IMR-90 (cell line): ENCODE measurements at regions not wholly inside any gene's neighbourhood (a gene's known extent, or its start where the extent isn't known, plus 50 kb on each side); places are given as distances from the start of the nearest gene placed in this dataset.

Experiments used
- ATAC-seq: fragments of 200-7000 bp; cut with Tn5 transposase; 2 replicates; pipeline ENCODE4 v1.9.1; 2020; ENCODE audit warnings: low read depth, mild to moderate bottlenecking, moderate library complexity
- BruUV-seq: library from RNA; stranded (reverse); fragments of 400-500 nt; replicated peaks from 2 replicates; lab custom pipeline; 2021; lab: Mats Ljungman, UMichigan
- CTCF ChIA-PET: fragments of 300-600 bp; formaldehyde crosslinking; extraction: SDS; loops from one replicate; lab custom pipeline; 2021; ENCODE audit warnings: antibody characterized with exemption; lab: Yijun Ruan, JAX
- POLR2A ChIA-PET: fragments of 300-600 bp; sonication (Branson Sonifier 250); formaldehyde crosslinking; loops from one replicate; lab custom pipeline; 2022; ENCODE audit warnings: antibody characterized with exemption; ENCODE audit not compliant: unreplicated experiment; lab: Charles Lee
- DNase-seq: peaks from one replicate; pipeline ENCODE4 v3.0.0; 2013
- H2AFZ ChIP-seq: replicated peaks from 2 replicates; pipeline ENCODE3; 2013; ENCODE audit warnings: low read length, mild to moderate bottlenecking; ENCODE audit not compliant: poor library complexity
- H2AK5ac ChIP-seq: 2 replicates; pipeline ENCODE4 v1.6.1; 2013; ENCODE audit warnings: low read depth, low read length, inconsistent platforms
- H2AK9ac ChIP-seq: replicated peaks from 2 replicates; pipeline ENCODE3; 2013; ENCODE audit warnings: mild to moderate bottlenecking, low read depth, low read length, moderate library complexity; ENCODE audit not compliant: poor library complexity
- H2BK120ac ChIP-seq: 2 replicates; pipeline ENCODE4 v1.6.1; 2013; ENCODE audit warnings: low read depth, low read length, inconsistent platforms
- H2BK15ac ChIP-seq: 3 replicates; pipeline ENCODE4 v1.6.1; 2013; ENCODE audit warnings: low read depth, low read length, inconsistent platforms
- H2BK20ac ChIP-seq: 2 replicates; pipeline ENCODE4 v1.6.1; 2013; ENCODE audit warnings: low read depth, mild to moderate bottlenecking, inconsistent platforms, low read length, moderate library complexity
- H2BK5ac ChIP-seq: 2 replicates; pipeline ENCODE4 v1.6.1; 2013; ENCODE audit warnings: mild to moderate bottlenecking, low read depth, low read length, inconsistent platforms; ENCODE audit not compliant: poor library complexity, severe bottlenecking
- H3K14ac ChIP-seq: replicated peaks from 2 replicates; pipeline ENCODE4 v1.6.1; 2013; ENCODE audit warnings: low read depth, low read length, inconsistent platforms
- H3K18ac ChIP-seq: 2 replicates; pipeline ENCODE4 v1.6.1; 2013; ENCODE audit warnings: low read depth, low read length, control low read depth
- H3K23ac ChIP-seq: 2 replicates; pipeline ENCODE4 v1.6.1; 2013; ENCODE audit warnings: low read depth, low read length, inconsistent platforms
- H3K27ac ChIP-seq: 2 replicates; pipeline ENCODE4 v1.5.1; 2013; ENCODE audit warnings: mild to moderate bottlenecking, control low read depth, low read length; ENCODE audit not compliant: insufficient read depth
- H3K27me3 ChIP-seq: 2 replicates; pipeline ENCODE4 v1.6.1; 2013; ENCODE audit warnings: low read length; ENCODE audit not compliant: control insufficient read depth, insufficient read depth
- H3K36me3 ChIP-seq: 2 replicates; pipeline ENCODE4 v1.6.1; 2013; ENCODE audit warnings: low read length, mixed read lengths; ENCODE audit not compliant: control insufficient read depth, insufficient read depth
- H3K4ac ChIP-seq: 2 replicates; pipeline ENCODE4 v1.6.1; 2013; ENCODE audit warnings: low read depth, low read length, inconsistent platforms
- H3K4me1 ChIP-seq: 2 replicates; pipeline ENCODE4 v1.6.1; 2013; ENCODE audit warnings: low read length, mixed read lengths; ENCODE audit not compliant: control insufficient read depth, insufficient read depth
- H3K4me2 ChIP-seq: 2 replicates; pipeline ENCODE4 v1.6.1; 2013; ENCODE audit warnings: low read depth, mild to moderate bottlenecking, control low read depth, low read length, moderate library complexity
- H3K4me3 ChIP-seq: 2 replicates; pipeline ENCODE4 v1.5.1; 2013; ENCODE audit warnings: low read depth, mild to moderate bottlenecking, control low read depth, low read length, moderate library complexity; ENCODE audit not compliant: insufficient read depth
- H3K56ac ChIP-seq: 2 replicates; pipeline ENCODE4 v1.6.1; 2013; ENCODE audit warnings: low read length, inconsistent platforms; ENCODE audit not compliant: insufficient read depth; ENCODE audit errors: extremely low read depth
- H3K79me1 ChIP-seq, 2 experiments: 2 replicates each; pipeline ENCODE4 v1.6.1; 2013; ENCODE audit warnings: low read length in 2 of 2, inconsistent platforms in 1 of 2, low read depth in 1 of 2
- H3K9ac ChIP-seq: 2 replicates; pipeline ENCODE4 v1.6.1; 2013; ENCODE audit warnings: low read depth, low read length, control low read depth
- H3K9me1 ChIP-seq: 2 replicates; pipeline ENCODE4 v1.6.1; 2013; ENCODE audit warnings: low read length, inconsistent platforms; ENCODE audit not compliant: insufficient read depth
- H3K9me3 ChIP-seq: 2 replicates; pipeline ENCODE4 v1.6.1; 2013; ENCODE audit warnings: low read length; ENCODE audit not compliant: control insufficient read depth, insufficient read depth
- H4K20me1 ChIP-seq: 2 replicates; pipeline ENCODE4 v1.6.1; 2013; ENCODE audit warnings: low read length, inconsistent platforms; ENCODE audit not compliant: insufficient read depth
- H4K5ac ChIP-seq: 2 replicates; pipeline ENCODE4 v1.6.1; 2013; ENCODE audit warnings: mild to moderate bottlenecking, low read depth, low read length, control low read depth
- H4K8ac ChIP-seq, 2 experiments: 2 replicates each; pipeline ENCODE4 v1.6.1; 2013; ENCODE audit warnings: low read depth in 2 of 2, low read length in 2 of 2, control low read depth in 1 of 2, inconsistent platforms in 1 of 2
- H4K91ac ChIP-seq: 2 replicates; pipeline ENCODE4 v1.6.1; 2013; ENCODE audit warnings: low read depth, low read length, inconsistent platforms; ENCODE audit not compliant: insufficient read depth
- MAFK ChIP-seq: IDR thresholded peaks from 2 replicates; pipeline ENCODE4 v1.6.1; 2012; ENCODE audit warnings: low read depth, low read length, improper control_type of control experiment
- MAZ ChIP-seq: IDR thresholded peaks from 2 replicates; pipeline ENCODE4 v1.6.1; 2012; ENCODE audit warnings: low read depth, mild to moderate bottlenecking, low read length, improper control_type of control experiment, moderate library complexity, borderline replicate concordance
- MXI1 ChIP-seq: IDR thresholded peaks from 2 replicates; pipeline ENCODE4 v1.6.1; 2012; ENCODE audit warnings: low read depth, mild to moderate bottlenecking, low read length, moderate library complexity, borderline replicate concordance
- POLR2A ChIP-seq: IDR thresholded peaks from 2 replicates; pipeline ENCODE4 v1.6.1; 2012; ENCODE audit warnings: mild to moderate bottlenecking, low read depth, low read length
- WGBS, 2 experiments: methylation state at CpG; one replicate each; pipeline versions ENCODE4 v1.1.5 to v1.1.7; 2013; ENCODE audit warnings: missing lambda C conversion rate in 2 of 2; ENCODE audit not compliant: insufficient read length in 1 of 2; ENCODE audit errors: extremely low coverage in 2 of 2; 5-methylcytosine and 5-hydroxymethylcytosine counted together
- dilution Hi-C: fragments of 300-500 bp; cut with HindIII; formaldehyde crosslinking; loops from one replicate; pipeline ENCODE4 v1.14.3; 2018; ENCODE audit warnings: low sequenced_read_pairs; ENCODE audit not compliant: unreplicated experiment
- in situ Hi-C: fragments of 300-500 bp; cut with MboI; formaldehyde crosslinking; loops from 3 replicates; pipeline ENCODE4 v1.14.3; 2019; ENCODE audit warnings: low sequenced_read_pairs, inconsistent platforms, mixed read lengths
- intact Hi-C: fragments of 100-400 bp; cut with micrococcal nuclease; formaldehyde crosslinking; loops from 2 replicates; pipeline ENCODE4 v1.10.0; 2022
- TF ChIP-seq, protein P1 (sequence below): conservative IDR thresholded peaks from 2 replicates; pipeline ENCODE4 v1.5.1; 2012; ENCODE audit warnings: mild to moderate bottlenecking, low read depth, low read length, improper control_type of control experiment

DNA sequence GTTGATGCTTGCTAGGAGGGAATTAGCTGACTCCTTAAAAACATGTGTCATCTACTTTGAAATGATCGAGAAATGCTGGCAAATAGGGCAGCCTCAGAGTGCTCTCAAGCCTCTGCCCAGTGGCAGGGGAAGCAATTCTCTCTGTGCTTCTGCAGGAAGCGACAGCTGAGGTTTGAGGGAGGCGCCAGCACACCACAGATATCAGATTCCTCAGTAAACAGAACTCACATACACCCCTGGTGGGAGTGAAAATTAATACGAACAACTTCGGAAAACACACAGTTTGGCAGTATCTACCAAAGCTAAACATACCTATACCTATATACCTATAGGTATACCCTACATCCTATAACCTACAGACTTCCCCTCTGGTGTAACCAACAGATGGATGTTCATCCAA, 61.3 kb downstream of the NSMCE3 start:
- Histone ChIP-seq H3K9me3 (no peaks in the 10 kb centered on the region), H3K4me2 (no peak overlapping the region), H2AFZ (no peak overlapping the region), H4K91ac (no peak overlapping the region), H3K9me1 (no peaks in the 10 kb centered on the region), H3K14ac (no peak overlapping the region), H3K36me3 (no peaks in the 10 kb centered on the region), H3K56ac (no peak overlapping the region), H3K4me1 (no peaks in the 10 kb centered on the region), H3K18ac (no peak overlapping the region), H3K27ac (no peak overlapping the region), H2BK15ac (no peak overlapping the region), H3K4ac (no peak overlapping the region), H4K5ac (no peak overlapping the region), H4K8ac (no peak overlapping the region), H3K23ac (no peak overlapping the region), H2BK5ac (no peak overlapping the region), H2AK9ac (no peak overlapping the region), H3K9ac (no peak overlapping the region), H3K79me1 (no peaks in the 10 kb centered on the region), H2BK20ac (no peak overlapping the region), H4K20me1 (no peaks in the 10 kb centered on the region), H3K27me3 (no peaks in the 10 kb centered on the region; the same call in 1 of the 2 replicates), H3K4me3 (no peak overlapping the region), H2AK5ac (no peak overlapping the region), H2BK120ac (no peak overlapping the region)
- POLR2A ChIA-PET = no interaction called here
- DNase-seq (no peak), ATAC-seq (no peak)
- intact Hi-C loops (no loop called here), in situ Hi-C loops (no loop called here), dilution Hi-C loops (no loop called here)
- TF ChIP-seq MAFK = no peak
- TF ChIP-seq POLR2A = no peak
- no peak for TF ChIP-seq MXI1
- TF ChIP-seq, protein P1, sequence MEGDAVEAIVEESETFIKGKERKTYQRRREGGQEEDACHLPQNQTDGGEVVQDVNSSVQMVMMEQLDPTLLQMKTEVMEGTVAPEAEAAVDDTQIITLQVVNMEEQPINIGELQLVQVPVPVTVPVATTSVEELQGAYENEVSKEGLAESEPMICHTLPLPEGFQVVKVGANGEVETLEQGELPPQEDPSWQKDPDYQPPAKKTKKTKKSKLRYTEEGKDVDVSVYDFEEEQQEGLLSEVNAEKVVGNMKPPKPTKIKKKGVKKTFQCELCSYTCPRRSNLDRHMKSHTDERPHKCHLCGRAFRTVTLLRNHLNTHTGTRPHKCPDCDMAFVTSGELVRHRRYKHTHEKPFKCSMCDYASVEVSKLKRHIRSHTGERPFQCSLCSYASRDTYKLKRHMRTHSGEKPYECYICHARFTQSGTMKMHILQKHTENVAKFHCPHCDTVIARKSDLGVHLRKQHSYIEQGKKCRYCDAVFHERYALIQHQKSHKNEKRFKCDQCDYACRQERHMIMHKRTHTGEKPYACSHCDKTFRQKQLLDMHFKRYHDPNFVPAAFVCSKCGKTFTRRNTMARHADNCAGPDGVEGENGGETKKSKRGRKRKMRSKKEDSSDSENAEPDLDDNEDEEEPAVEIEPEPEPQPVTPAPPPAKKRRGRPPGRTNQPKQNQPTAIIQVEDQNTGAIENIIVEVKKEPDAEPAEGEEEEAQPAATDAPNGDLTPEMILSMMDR = no peak
- TF ChIP-seq MAZ = no peak
- WGBS, 2 experiments = no CpG with 5 or more reads among the region's 5 CpGs
- CTCF ChIA-PET = interaction anchor here (0.6 kb wide), 1 partner anchor 11 kb away, joined by 8 read pairs; no protein-coding TSS in a partner anchor
- no TSS peak for BruUV-seq
